GM06990 (cell line): ENCODE measurements at regions not wholly inside any gene's neighbourhood (a gene's known extent, or its start where the extent isn't known, plus 50 kb on each side); places are given as distances from the start of the nearest gene placed in this dataset.
"Not testable (repeated sequence)": the region's sequence is repeated elsewhere in the genome, so short reads cannot be mapped to it uniquely, and the experiment has no call there.

Experiments
- DNase-seq: peaks from one replicate; pipeline ENCODE4 v3.0.0-alpha.2; 2011; ENCODE audit not compliant: insufficient read length; ENCODE audit errors: extremely low read depth
- H3K27me3 ChIP-seq: replicated peaks from 2 replicates; pipeline ENCODE4 v1.6.0; 2011; ENCODE audit warnings: low read length; ENCODE audit not compliant: control insufficient read depth, insufficient read depth
- H3K36me3 ChIP-seq: 2 replicates; pipeline ENCODE4 v1.5.1; 2011; ENCODE audit warnings: low read length; ENCODE audit not compliant: control insufficient read depth, insufficient read depth
- H3K4me3 ChIP-seq: replicated peaks from 2 replicates; pipeline ENCODE4 v1.5.1; 2011; ENCODE audit warnings: low read depth, mild to moderate bottlenecking, control low read depth, low read length
- TF ChIP-seq, protein P1 (sequence below): IDR thresholded peaks from 2 replicates; pipeline ENCODE4 v1.5.1; 2011; ENCODE audit warnings: low read length, control low read depth, mild to moderate bottlenecking, inconsistent platforms; ENCODE audit not compliant: insufficient read depth, poor library complexity, severe bottlenecking

DNA sequence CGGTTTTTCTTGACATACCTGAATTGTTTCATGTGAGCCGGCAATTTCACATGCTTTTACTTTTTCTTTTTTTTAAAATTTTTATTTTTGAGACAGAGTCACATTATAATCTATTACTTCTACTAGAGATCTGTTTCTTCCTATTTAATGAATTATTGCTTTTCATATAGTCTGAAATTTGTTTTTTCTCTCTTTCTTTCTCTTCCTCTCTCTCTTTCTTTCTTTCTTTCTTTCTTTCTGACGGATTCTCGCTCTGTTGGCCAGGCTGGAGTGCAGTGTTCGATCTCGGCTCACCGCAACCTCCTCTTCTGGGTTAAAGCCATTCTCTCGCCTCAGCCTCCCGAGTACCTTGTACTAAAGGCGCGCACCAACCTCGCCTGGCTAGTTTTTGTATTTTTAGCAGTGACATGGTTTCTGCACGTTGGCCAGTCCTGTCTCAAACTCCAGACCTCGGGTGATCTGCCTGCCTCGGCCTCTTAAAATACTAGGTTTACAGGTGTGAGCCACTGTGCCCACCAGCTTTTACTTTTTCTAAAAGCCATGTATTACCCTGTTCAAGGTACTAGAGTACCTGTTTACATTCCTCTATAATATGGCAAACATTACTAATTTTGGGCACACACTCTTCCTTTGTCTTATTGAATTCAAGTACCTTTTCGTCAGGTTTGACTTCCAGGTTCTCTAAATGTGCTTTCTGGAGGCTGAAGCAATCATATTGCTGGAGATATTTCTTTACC is 86.5 kb upstream of the RHOU start:
- H3K36me3 ChIP-seq, result no peaks in the 10 kb centered on the region
- no peak for DNase-seq
- TF ChIP-seq, protein P1, sequence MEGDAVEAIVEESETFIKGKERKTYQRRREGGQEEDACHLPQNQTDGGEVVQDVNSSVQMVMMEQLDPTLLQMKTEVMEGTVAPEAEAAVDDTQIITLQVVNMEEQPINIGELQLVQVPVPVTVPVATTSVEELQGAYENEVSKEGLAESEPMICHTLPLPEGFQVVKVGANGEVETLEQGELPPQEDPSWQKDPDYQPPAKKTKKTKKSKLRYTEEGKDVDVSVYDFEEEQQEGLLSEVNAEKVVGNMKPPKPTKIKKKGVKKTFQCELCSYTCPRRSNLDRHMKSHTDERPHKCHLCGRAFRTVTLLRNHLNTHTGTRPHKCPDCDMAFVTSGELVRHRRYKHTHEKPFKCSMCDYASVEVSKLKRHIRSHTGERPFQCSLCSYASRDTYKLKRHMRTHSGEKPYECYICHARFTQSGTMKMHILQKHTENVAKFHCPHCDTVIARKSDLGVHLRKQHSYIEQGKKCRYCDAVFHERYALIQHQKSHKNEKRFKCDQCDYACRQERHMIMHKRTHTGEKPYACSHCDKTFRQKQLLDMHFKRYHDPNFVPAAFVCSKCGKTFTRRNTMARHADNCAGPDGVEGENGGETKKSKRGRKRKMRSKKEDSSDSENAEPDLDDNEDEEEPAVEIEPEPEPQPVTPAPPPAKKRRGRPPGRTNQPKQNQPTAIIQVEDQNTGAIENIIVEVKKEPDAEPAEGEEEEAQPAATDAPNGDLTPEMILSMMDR, result no peak
- H3K4me3 ChIP-seq, result no peak overlapping the region
- peaks cover 1% of the 10 kb centered on the region for H3K27me3 ChIP-seq

DNA sequence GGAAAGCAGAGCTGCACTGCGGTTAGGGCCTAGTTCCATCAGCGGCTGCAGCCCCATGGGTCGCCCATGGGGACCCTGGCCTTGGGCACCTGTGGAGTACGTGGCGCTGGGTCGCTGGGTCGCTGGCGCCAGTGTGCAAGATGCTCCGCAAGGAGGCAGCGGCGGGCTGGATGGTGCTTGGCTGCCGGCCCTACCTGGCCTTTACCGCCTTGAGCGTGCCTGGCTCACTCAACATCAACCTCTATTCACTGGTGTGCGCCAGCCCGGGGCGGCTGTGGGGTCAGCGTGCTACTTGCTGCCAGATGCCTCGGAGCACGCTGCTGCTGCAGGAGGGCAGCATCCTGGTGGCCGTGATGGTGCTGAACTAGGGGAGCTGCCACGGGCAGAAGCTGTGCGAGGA is 85.1 kb upstream of the RHOU start:
- no peak for DNase-seq
- H3K27me3 ChIP-seq, result peaks cover 1% of the 10 kb centered on the region
- TF ChIP-seq, protein P1, result no peak
- no peak overlapping the region for H3K4me3 ChIP-seq
- no peaks in the 10 kb centered on the region for H3K36me3 ChIP-seq

DNA sequence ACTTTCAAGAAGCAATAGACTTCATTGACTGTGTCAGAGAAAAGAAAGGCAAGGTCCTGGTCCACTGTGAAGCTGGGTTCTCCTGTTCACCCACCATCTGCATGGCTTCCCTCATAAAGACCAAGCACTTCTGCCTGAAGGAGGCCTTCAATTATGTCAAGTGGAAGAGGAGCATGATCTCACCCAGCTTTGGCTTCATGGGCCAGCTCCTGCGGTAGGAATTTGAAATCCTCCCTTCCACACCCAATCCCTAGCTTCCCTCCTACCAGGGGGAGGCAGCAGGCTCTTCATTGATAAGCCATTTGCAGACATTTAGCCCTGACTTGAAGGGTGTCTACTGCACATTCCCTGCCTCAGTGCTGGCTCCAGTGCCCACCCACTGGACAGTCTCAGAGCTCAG is 84.3 kb upstream of the RHOU start:
- peaks cover 1% of the 10 kb centered on the region for H3K27me3 ChIP-seq
- TF ChIP-seq, protein P1, result no peak

GRCh38 chr1:228652116-228652515 is 83.2 kb upstream of the RHOU start:
- no peak for DNase-seq
- H3K36me3 ChIP-seq, result no peaks in the 10 kb centered on the region
- TF ChIP-seq, protein P1, result no peak
- peaks cover 1% of the 10 kb centered on the region for H3K27me3 ChIP-seq
- no peak overlapping the region for H3K4me3 ChIP-seq

More for the DNA sequence above, 84.3 kb upstream of the RHOU start:
- Histone ChIP-seq H3K36me3 (no peaks in the 10 kb centered on the region), H3K4me3 (no peak overlapping the region)
- no peak for DNase-seq

GRCh38 chr1:228653057-228653456 is 82.2 kb upstream of the RHOU start:
- H3K27me3 ChIP-seq, result not testable (repeated sequence)

GRCh38 chr1:228653748-228654147 is 81.5 kb upstream of the RHOU start:
- H3K27me3 ChIP-seq, result no peaks in the 10 kb centered on the region; the same call in none of the 2 replicates
- H3K4me3 ChIP-seq, result no peak overlapping the region
- H3K36me3 ChIP-seq, result no peaks in the 10 kb centered on the region
- TF ChIP-seq, protein P1, result no peak
- no peak for DNase-seq

More at GRCh38 chr1:228653057-228653456, 82.2 kb upstream of the RHOU start:
- DNase-seq, H3K36me3 ChIP-seq, H3K4me3 ChIP-seq: not testable (repeated sequence)
